WTC11 (cell line): ENCODE measurements at regions not wholly inside any gene's neighbourhood (a gene's known extent, or its start where the extent isn't known, plus 50 kb on each side); places are given as distances from the start of the nearest gene placed in this dataset.

Experiments
- CREB1 ChIP-seq: sonication (generic); formaldehyde crosslinking; IDR thresholded peaks from 2 replicates; pipeline ENCODE4 v1.8.0; 2023; ENCODE audit warnings: mild to moderate bottlenecking, missing genetic modification reagents
- TF ChIP-seq, protein P1 (sequence below): sonication (generic); formaldehyde crosslinking; IDR thresholded peaks from 2 replicates; pipeline ENCODE4 v1.8.1; 2023; ENCODE audit warnings: mild to moderate bottlenecking, missing genetic modification reagents, borderline replicate concordance
- TF ChIP-seq, protein P2 (sequence below): fragments of 200-600 bp; IDR thresholded peaks from 2 replicates; pipeline ENCODE4 v1.8.0; 2022; ENCODE audit warnings: antibody characterized with exemption
- TF ChIP-seq, protein P3 (sequence below): sonication (generic); formaldehyde crosslinking; conservative IDR thresholded peaks from 2 replicates; pipeline ENCODE4 v1.8.1; 2022; ENCODE audit warnings: mild to moderate bottlenecking, missing genetic modification reagents

DNA sequence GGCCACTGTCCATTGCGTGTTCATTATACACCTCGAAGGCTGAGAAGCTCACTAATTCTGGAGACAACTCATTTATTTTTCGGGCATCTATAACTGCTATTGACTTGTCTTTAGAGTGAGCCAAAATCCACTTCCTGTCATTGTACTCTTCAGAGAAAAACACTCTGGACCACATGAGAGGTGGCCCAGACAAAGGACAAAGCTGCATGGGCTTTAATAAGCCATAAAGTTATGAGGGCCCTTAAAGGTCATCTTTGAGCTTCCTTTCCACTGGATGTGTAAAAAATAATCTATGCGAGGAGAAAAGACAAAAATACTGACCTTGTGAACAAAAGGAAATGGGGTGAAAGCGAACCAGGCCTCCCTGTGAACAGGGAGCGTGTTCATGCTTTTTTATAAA lies 63.5 kb upstream of the ZC3H12C start:
- TF ChIP-seq CREB1 = no peak
- TF ChIP-seq, protein P1, sequence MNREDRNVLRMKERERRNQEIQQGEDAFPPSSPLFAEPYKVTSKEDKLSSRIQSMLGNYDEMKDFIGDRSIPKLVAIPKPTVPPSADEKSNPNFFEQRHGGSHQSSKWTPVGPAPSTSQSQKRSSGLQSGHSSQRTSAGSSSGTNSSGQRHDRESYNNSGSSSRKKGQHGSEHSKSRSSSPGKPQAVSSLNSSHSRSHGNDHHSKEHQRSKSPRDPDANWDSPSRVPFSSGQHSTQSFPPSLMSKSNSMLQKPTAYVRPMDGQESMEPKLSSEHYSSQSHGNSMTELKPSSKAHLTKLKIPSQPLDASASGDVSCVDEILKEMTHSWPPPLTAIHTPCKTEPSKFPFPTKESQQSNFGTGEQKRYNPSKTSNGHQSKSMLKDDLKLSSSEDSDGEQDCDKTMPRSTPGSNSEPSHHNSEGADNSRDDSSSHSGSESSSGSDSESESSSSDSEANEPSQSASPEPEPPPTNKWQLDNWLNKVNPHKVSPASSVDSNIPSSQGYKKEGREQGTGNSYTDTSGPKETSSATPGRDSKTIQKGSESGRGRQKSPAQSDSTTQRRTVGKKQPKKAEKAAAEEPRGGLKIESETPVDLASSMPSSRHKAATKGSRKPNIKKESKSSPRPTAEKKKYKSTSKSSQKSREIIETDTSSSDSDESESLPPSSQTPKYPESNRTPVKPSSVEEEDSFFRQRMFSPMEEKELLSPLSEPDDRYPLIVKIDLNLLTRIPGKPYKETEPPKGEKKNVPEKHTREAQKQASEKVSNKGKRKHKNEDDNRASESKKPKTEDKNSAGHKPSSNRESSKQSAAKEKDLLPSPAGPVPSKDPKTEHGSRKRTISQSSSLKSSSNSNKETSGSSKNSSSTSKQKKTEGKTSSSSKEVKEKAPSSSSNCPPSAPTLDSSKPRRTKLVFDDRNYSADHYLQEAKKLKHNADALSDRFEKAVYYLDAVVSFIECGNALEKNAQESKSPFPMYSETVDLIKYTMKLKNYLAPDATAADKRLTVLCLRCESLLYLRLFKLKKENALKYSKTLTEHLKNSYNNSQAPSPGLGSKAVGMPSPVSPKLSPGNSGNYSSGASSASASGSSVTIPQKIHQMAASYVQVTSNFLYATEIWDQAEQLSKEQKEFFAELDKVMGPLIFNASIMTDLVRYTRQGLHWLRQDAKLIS (CRISPR knock-in tag) = no peak
- TF ChIP-seq, protein P2, sequence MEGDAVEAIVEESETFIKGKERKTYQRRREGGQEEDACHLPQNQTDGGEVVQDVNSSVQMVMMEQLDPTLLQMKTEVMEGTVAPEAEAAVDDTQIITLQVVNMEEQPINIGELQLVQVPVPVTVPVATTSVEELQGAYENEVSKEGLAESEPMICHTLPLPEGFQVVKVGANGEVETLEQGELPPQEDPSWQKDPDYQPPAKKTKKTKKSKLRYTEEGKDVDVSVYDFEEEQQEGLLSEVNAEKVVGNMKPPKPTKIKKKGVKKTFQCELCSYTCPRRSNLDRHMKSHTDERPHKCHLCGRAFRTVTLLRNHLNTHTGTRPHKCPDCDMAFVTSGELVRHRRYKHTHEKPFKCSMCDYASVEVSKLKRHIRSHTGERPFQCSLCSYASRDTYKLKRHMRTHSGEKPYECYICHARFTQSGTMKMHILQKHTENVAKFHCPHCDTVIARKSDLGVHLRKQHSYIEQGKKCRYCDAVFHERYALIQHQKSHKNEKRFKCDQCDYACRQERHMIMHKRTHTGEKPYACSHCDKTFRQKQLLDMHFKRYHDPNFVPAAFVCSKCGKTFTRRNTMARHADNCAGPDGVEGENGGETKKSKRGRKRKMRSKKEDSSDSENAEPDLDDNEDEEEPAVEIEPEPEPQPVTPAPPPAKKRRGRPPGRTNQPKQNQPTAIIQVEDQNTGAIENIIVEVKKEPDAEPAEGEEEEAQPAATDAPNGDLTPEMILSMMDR = no peak
- TF ChIP-seq, protein P3, sequence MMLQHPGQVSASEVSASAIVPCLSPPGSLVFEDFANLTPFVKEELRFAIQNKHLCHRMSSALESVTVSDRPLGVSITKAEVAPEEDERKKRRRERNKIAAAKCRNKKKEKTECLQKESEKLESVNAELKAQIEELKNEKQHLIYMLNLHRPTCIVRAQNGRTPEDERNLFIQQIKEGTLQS (CRISPR knock-in tag) = no peak
